Calu3 (cell line): ENCODE measurements at regions not wholly inside any gene's neighbourhood (a gene's known extent, or its start where the extent isn't known, plus 50 kb on each side); places are given as distances from the start of the nearest gene placed in this dataset.
"Not testable (repeated sequence)": the region's sequence is repeated elsewhere in the genome, so short reads cannot be mapped to it uniquely, and the experiment has no call there.

Experiments
- BruUV-seq: library from RNA; stranded (reverse); fragments of 400-500 nt; replicated peaks from 2 replicates; lab custom pipeline; 2021; lab: Mats Ljungman, UMichigan
- CTCF ChIA-PET: fragments of 300-600 bp; sonication (Branson Sonifier 250); formaldehyde crosslinking; loops from one replicate; lab custom pipeline; 2022; ENCODE audit warnings: antibody characterized with exemption; lab: Charles Lee
- DNase-seq: peaks from one replicate; pipeline ENCODE4 v3.0.0; 2022
- H3K27ac Mint-ChIP-seq: one replicate; pipeline ENCODE4 v1.8.0; 2022; ENCODE audit warnings: mixed read lengths; ENCODE audit not compliant: unreplicated experiment
- H3K27me3 Mint-ChIP-seq: one replicate; pipeline ENCODE4 v1.8.0; 2022; ENCODE audit warnings: mixed read lengths; ENCODE audit not compliant: unreplicated experiment
- H3K36me3 Mint-ChIP-seq: one replicate; pipeline ENCODE4 v1.8.0; 2022; ENCODE audit warnings: mild to moderate bottlenecking, moderate library complexity, mixed read lengths; ENCODE audit not compliant: insufficient read depth, unreplicated experiment
- H3K4me1 Mint-ChIP-seq: one replicate; pipeline ENCODE4 v1.8.0; 2022; ENCODE audit warnings: mild to moderate bottlenecking, low read depth, mixed read lengths; ENCODE audit not compliant: unreplicated experiment
- H3K4me3 Mint-ChIP-seq: one replicate; pipeline ENCODE4 v1.8.0; 2022; ENCODE audit warnings: mild to moderate bottlenecking, low read depth, moderate library complexity, mixed read lengths; ENCODE audit not compliant: unreplicated experiment
- H3K9me3 Mint-ChIP-seq: one replicate; pipeline ENCODE4 v1.8.0; 2022; ENCODE audit warnings: low read depth, mixed read lengths; ENCODE audit not compliant: unreplicated experiment
- CTCF ChIP-seq: fragments of 200-600 bp; IDR thresholded peaks from one replicate; pipeline ENCODE4 v1.8.0; 2022; ENCODE audit warnings: antibody characterized with exemption; ENCODE audit not compliant: unreplicated experiment
- intact Hi-C: fragments of 100-400 bp; cut with micrococcal nuclease; formaldehyde crosslinking; loops from one replicate; pipeline ENCODE4 v1.10.0; 2022; ENCODE audit not compliant: unreplicated experiment

GRCh38 chr13:50627111-50627510 lies 216.4 kb downstream of the DLEU7 start:
- no peak for TF ChIP-seq CTCF
- Mint-ChIP-seq H3K27me3 (no peaks in the 10 kb centered on the region), H3K4me1 (no peaks in the 10 kb centered on the region), H3K27ac (no peak overlapping the region), H3K9me3 (no peaks in the 10 kb centered on the region), H3K36me3 (no peaks in the 10 kb centered on the region), H3K4me3 (no peak overlapping the region)
- BruUV-seq = no TSS peak
- CTCF ChIA-PET = no interaction called here
- no peak for DNase-seq
- intact Hi-C loops = no loop called here

GRCh38 chr13:50628512-50628911 lies 215.0 kb downstream of the DLEU7 start:
- H3K4me3 Mint-ChIP-seq, intact Hi-C loops, H3K27ac Mint-ChIP-seq, H3K4me1 Mint-ChIP-seq, DNase-seq, H3K36me3 Mint-ChIP-seq, H3K27me3 Mint-ChIP-seq, CTCF ChIA-PET, H3K9me3 Mint-ChIP-seq, BruUV-seq: not testable (repeated sequence)

GRCh38 chr13:50629497-50629896 lies 214.0 kb downstream of the DLEU7 start:
- TF ChIP-seq CTCF = no peak
- no peaks in the 10 kb centered on the region for H3K9me3 Mint-ChIP-seq
- no peaks in the 10 kb centered on the region for H3K36me3 Mint-ChIP-seq
- H3K27me3 Mint-ChIP-seq = no peaks in the 10 kb centered on the region
- BruUV-seq = no TSS peak
- DNase-seq = no peak
- no peak overlapping the region for H3K27ac Mint-ChIP-seq
- CTCF ChIA-PET = no interaction called here
- intact Hi-C loops = no loop called here
- no peaks in the 10 kb centered on the region for H3K4me1 Mint-ChIP-seq
- H3K4me3 Mint-ChIP-seq = no peak overlapping the region

- intact Hi-C loops = no loop called here
- TF ChIP-seq CTCF = no peak
- CTCF ChIA-PET = no interaction called here
- Mint-ChIP-seq H3K27ac (no peak overlapping the region), H3K4me1 (no peaks in the 10 kb centered on the region), H3K36me3 (no peaks in the 10 kb centered on the region), H3K4me3 (no peak overlapping the region), H3K9me3 (no peaks in the 10 kb centered on the region), H3K27me3 (no peaks in the 10 kb centered on the region)
- DNase-seq = no peak
- no TSS peak for BruUV-seq
Observed at GRCh38 chr13:50629966-50630365, 213.5 kb downstream of the DLEU7 start.

- Mint-ChIP-seq H3K27me3 (no peaks in the 10 kb centered on the region), H3K27ac (no peak overlapping the region), H3K4me1 (no peaks in the 10 kb centered on the region), H3K36me3 (no peaks in the 10 kb centered on the region), H3K9me3 (no peaks in the 10 kb centered on the region), H3K4me3 (no peak overlapping the region)
- no peak for DNase-seq
- intact Hi-C loops = no loop called here
- no TSS peak for BruUV-seq
- CTCF ChIA-PET = no interaction called here
- no peak for TF ChIP-seq CTCF
Observed at GRCh38 chr13:50631041-50631440, 212.5 kb downstream of the DLEU7 start.
